ENCODE measurements at regions not wholly inside any gene's neighbourhood (a gene's known extent, or its start where the extent isn't known, plus 50 kb on each side); places are given as distances from the start of the nearest gene placed in this dataset.

GRCh38 chr10:85266808-85267207 lies 938.4 kb downstream of the CCSER2 start:
- ChIA-PET POLR2A (no interaction called here), CTCF (no interaction called here)
- Mint-ChIP-seq H3K27ac (no peak overlapping the region), H3K4me1 (no peaks in the 10 kb centered on the region), H3K27me3 (no peaks in the 10 kb centered on the region), H3K36me3 (ENCODE audit: low read depth) (no peaks in the 10 kb centered on the region), H3K9me3 (peaks cover 7% of the 10 kb centered on the region), H3K4me3 (no peak overlapping the region)
- DNase-seq: no peak

- POLR2A ChIA-PET: no interaction called here
These were observed 951.6 kb downstream of the CCSER2 start for GRCh38 chr10:85280014-85280413.

GRCh38 chr10:85284778-85285770 lies 956.7 kb downstream of the CCSER2 start:
- H3K27ac Mint-ChIP-seq: no peak overlapping the region
- no peaks in the 10 kb centered on the region for H3K27me3 Mint-ChIP-seq
- H3K4me3 Mint-ChIP-seq: no peak overlapping the region
- H3K4me1 Mint-ChIP-seq: no peaks in the 10 kb centered on the region
- no peaks in the 10 kb centered on the region for H3K9me3 Mint-ChIP-seq
- ChIA-PET POLR2A (no interaction called here), CTCF (no interaction called here)
- H3K36me3 Mint-ChIP-seq (ENCODE audit: low read depth): no peaks in the 10 kb centered on the region
- DNase-seq: no peak

More at GRCh38 chr10:85280014-85280413, 951.6 kb downstream of the CCSER2 start:
- H3K4me3 Mint-ChIP-seq: no peak overlapping the region
- peaks cover 3% of the 10 kb centered on the region for H3K9me3 Mint-ChIP-seq
- no peaks in the 10 kb centered on the region for H3K36me3 Mint-ChIP-seq (ENCODE audit: low read depth)
- no peaks in the 10 kb centered on the region for H3K27me3 Mint-ChIP-seq
- no peaks in the 10 kb centered on the region for H3K4me1 Mint-ChIP-seq
- no peak for DNase-seq
- CTCF ChIA-PET: no interaction called here
- H3K27ac Mint-ChIP-seq: no peak overlapping the region

GRCh38 chr10:85293483-85293882 lies 965.1 kb downstream of the CCSER2 start:
- Mint-ChIP-seq H3K27me3 (no peaks in the 10 kb centered on the region), H3K9me3 (no peaks in the 10 kb centered on the region), H3K4me3 (no peak overlapping the region), H3K4me1 (no peaks in the 10 kb centered on the region), H3K36me3 (ENCODE audit: low read depth) (no peaks in the 10 kb centered on the region), H3K27ac (no peak overlapping the region)
- ChIA-PET CTCF (no interaction called here), POLR2A (no interaction called here)
- DNase-seq: no peak

GRCh38 chr10:85311613-85312337 lies 983.4 kb downstream of the CCSER2 start:
- no peak for DNase-seq
- H3K27ac Mint-ChIP-seq: no peak overlapping the region
- no peaks in the 10 kb centered on the region for H3K27me3 Mint-ChIP-seq
- H3K36me3 Mint-ChIP-seq (ENCODE audit: low read depth): no peaks in the 10 kb centered on the region
- CTCF ChIA-PET: no interaction called here
- H3K9me3 Mint-ChIP-seq: no peaks in the 10 kb centered on the region
- H3K4me1 Mint-ChIP-seq: no peaks in the 10 kb centered on the region
- POLR2A ChIA-PET: no interaction called here
- H3K4me3 Mint-ChIP-seq: no peak overlapping the region

- no peaks in the 10 kb centered on the region for H3K36me3 Mint-ChIP-seq (ENCODE audit: low read depth)
- POLR2A ChIA-PET: no interaction called here
These were observed 987.3 kb downstream of the CCSER2 start for GRCh38 chr10:85315657-85316056.

GRCh38 chr10:85316276-85316675 lies 987.9 kb downstream of the CCSER2 start:
- no peaks in the 10 kb centered on the region for H3K27me3 Mint-ChIP-seq
- H3K4me1 Mint-ChIP-seq: no peaks in the 10 kb centered on the region
- H3K36me3 Mint-ChIP-seq (ENCODE audit: low read depth): no peaks in the 10 kb centered on the region
- DNase-seq: no peak
- POLR2A ChIA-PET: no interaction called here
- H3K9me3 Mint-ChIP-seq: no peaks in the 10 kb centered on the region
- H3K27ac Mint-ChIP-seq: no peak overlapping the region
- CTCF ChIA-PET: no interaction called here
- H3K4me3 Mint-ChIP-seq: no peak overlapping the region

More at GRCh38 chr10:85315657-85316056, 987.3 kb downstream of the CCSER2 start:
- H3K27me3 Mint-ChIP-seq: no peaks in the 10 kb centered on the region
- DNase-seq: no peak
- no peak overlapping the region for H3K27ac Mint-ChIP-seq
- CTCF ChIA-PET: no interaction called here
- no peaks in the 10 kb centered on the region for H3K9me3 Mint-ChIP-seq
- H3K4me3 Mint-ChIP-seq: no peak overlapping the region
- H3K4me1 Mint-ChIP-seq: no peaks in the 10 kb centered on the region

GRCh38 chr10:85317827-85318226 lies 989.4 kb downstream of the CCSER2 start:
- no peak overlapping the region for H3K4me3 Mint-ChIP-seq
- H3K27me3 Mint-ChIP-seq: no peaks in the 10 kb centered on the region
- H3K9me3 Mint-ChIP-seq: no peaks in the 10 kb centered on the region
- ChIA-PET POLR2A (no interaction called here), CTCF (no interaction called here)
- no peaks in the 10 kb centered on the region for H3K4me1 Mint-ChIP-seq
- H3K27ac Mint-ChIP-seq: no peak overlapping the region
- no peak for DNase-seq
- no peaks in the 10 kb centered on the region for H3K36me3 Mint-ChIP-seq (ENCODE audit: low read depth)

GRCh38 chr10:85318809-85319807 lies 990.7 kb downstream of the CCSER2 start:
- no peaks in the 10 kb centered on the region for H3K4me1 Mint-ChIP-seq
- no peak overlapping the region for H3K4me3 Mint-ChIP-seq
- no peaks in the 10 kb centered on the region for H3K36me3 Mint-ChIP-seq (ENCODE audit: low read depth)
- ChIA-PET CTCF (no interaction called here), POLR2A (no interaction called here)
- H3K27ac Mint-ChIP-seq: no peak overlapping the region
- no peaks in the 10 kb centered on the region for H3K9me3 Mint-ChIP-seq
- no peak for DNase-seq
- no peaks in the 10 kb centered on the region for H3K27me3 Mint-ChIP-seq

GRCh38 chr10:85319826-85320225 lies 991.4 kb downstream of the CCSER2 start:
- Mint-ChIP-seq H3K27me3 (no peaks in the 10 kb centered on the region), H3K4me1 (no peaks in the 10 kb centered on the region), H3K9me3 (no peaks in the 10 kb centered on the region), H3K36me3 (ENCODE audit: low read depth) (no peaks in the 10 kb centered on the region), H3K4me3 (no peak overlapping the region), H3K27ac (no peak overlapping the region)
- DNase-seq: no peak
- ChIA-PET CTCF (no interaction called here), POLR2A (no interaction called here)

- no peak for DNase-seq
- CTCF ChIA-PET: no interaction called here
- Mint-ChIP-seq H3K36me3 (ENCODE audit: low read depth) (no peaks in the 10 kb centered on the region), H3K27me3 (no peaks in the 10 kb centered on the region), H3K4me3 (no peak overlapping the region), H3K9me3 (no peaks in the 10 kb centered on the region), H3K4me1 (no peaks in the 10 kb centered on the region), H3K27ac (no peak overlapping the region)
- POLR2A ChIA-PET: no interaction called here
These were observed 1005.2 kb downstream of the CCSER2 start for GRCh38 chr10:85333594-85333993.

GRCh38 chr10:85362401-85362800 lies 1004.2 kb downstream of the GRID1 start:
- Mint-ChIP-seq H3K4me1 (no peaks in the 10 kb centered on the region), H3K36me3 (ENCODE audit: low read depth) (no peaks in the 10 kb centered on the region), H3K27me3 (no peaks in the 10 kb centered on the region), H3K27ac (no peak overlapping the region), H3K4me3 (no peak overlapping the region), H3K9me3 (no peaks in the 10 kb centered on the region)
- DNase-seq: no peak
- CTCF ChIA-PET: no interaction called here
- POLR2A ChIA-PET: no interaction called here

Data from activated CD4-positive, alpha-beta T cell treated with anti-CD3 and anti-CD28 coated beads, Interleukin-2, amount 10 ng/mL, durations not matched to agents 7 days and 5 days (primary cell).